ENCODE measurements at regions not wholly inside any gene's neighbourhood (a gene's known extent, or its start where the extent isn't known, plus 50 kb on each side); places are given as distances from the start of the nearest gene placed in this dataset.
"Not testable (repeated sequence)": the region's sequence is repeated elsewhere in the genome, so short reads cannot be mapped to it uniquely, and the experiment has no call there.

DNA sequence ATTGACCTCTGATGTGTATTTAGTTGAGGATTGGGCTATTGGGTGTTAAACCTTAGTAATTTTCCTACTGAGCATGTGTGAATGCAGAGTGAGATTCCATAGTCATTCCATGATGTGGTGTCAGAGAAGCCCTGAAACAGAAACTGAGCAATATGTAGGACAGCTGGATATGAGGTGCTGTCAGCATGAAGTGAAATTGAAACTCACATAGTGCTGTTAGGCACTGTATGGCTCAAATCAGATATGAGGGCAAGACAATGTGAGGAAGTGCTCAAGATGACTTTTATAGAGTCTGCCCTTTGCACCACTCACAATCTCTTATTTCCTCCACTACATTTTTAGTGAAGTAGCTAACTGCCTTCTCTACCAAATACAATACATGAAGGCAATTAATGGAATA lies 188.3 kb downstream of the SH3BGRL start:
- Mint-ChIP-seq H3K27ac (no peak overlapping the region), H3K36me3 (ENCODE audit: low read depth) (no peaks in the 10 kb centered on the region), H3K9me3 (peaks cover 69% of the 10 kb centered on the region), H3K4me1 (no peaks in the 10 kb centered on the region), H3K27me3 (ENCODE audit: low read depth, poor library complexity) (peaks cover 6% of the 10 kb centered on the region), H3K4me3 (no peak overlapping the region)
- no peak for DNase-seq
- TF ChIP-seq CTCF (IDR thresholded peaks at IDR 0.05), result no peak

DNA sequence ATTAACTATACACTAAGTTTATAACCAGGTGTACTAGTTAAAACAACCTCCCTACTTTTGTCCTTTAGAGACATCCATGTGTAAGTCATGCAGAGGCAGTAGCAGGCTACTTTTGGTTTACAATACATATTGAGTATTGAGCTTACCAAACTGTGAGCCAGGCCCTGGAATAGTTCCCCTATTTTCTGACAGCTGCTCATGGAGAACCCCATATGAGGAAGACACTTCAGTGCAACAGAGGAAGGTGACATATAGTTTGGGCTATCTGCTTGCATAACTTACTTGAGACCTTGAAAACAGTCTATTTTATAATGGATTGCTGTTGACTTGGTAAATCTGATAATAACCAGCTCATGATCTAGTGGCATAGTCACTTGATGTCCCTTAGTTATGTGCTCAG lies 190.5 kb downstream of the SH3BGRL start:
- no peak overlapping the region for H3K4me3 Mint-ChIP-seq
- peaks cover 48% of the 10 kb centered on the region for H3K9me3 Mint-ChIP-seq
- H3K36me3 Mint-ChIP-seq (ENCODE audit: low read depth), result no peaks in the 10 kb centered on the region
- TF ChIP-seq CTCF (IDR thresholded peaks at IDR 0.05), result no peak
- H3K27ac Mint-ChIP-seq, result no peak overlapping the region
- H3K27me3 Mint-ChIP-seq (ENCODE audit: low read depth, poor library complexity), result no peaks in the 10 kb centered on the region
- no peak for DNase-seq
- H3K4me1 Mint-ChIP-seq, result no peaks in the 10 kb centered on the region

- TF ChIP-seq CTCF (IDR thresholded peaks at IDR 0.05), result no peak
- DNase-seq, result no peak
- Mint-ChIP-seq H3K36me3 (ENCODE audit: low read depth) (no peaks in the 10 kb centered on the region), H3K27ac (no peak overlapping the region), H3K4me1 (peaks cover 12% of the 10 kb centered on the region), H3K4me3 (no peak overlapping the region), H3K27me3 (ENCODE audit: low read depth, poor library complexity) (no peaks in the 10 kb centered on the region), H3K9me3 (peaks cover 42% of the 10 kb centered on the region)
These were observed 203.9 kb downstream of the SH3BGRL start for GRCh38 chrX:81405781-81406180.

- no peaks in the 10 kb centered on the region for H3K27me3 Mint-ChIP-seq (ENCODE audit: low read depth, poor library complexity)
- no peaks in the 10 kb centered on the region for H3K36me3 Mint-ChIP-seq (ENCODE audit: low read depth)
- no peak overlapping the region for H3K27ac Mint-ChIP-seq
- DNase-seq, result no peak
- TF ChIP-seq CTCF (IDR thresholded peaks at IDR 0.05), result no peak
- peaks cover 39% of the 10 kb centered on the region for H3K9me3 Mint-ChIP-seq
- no peak overlapping the region for H3K4me3 Mint-ChIP-seq
- H3K4me1 Mint-ChIP-seq, result peaks cover 4% of the 10 kb centered on the region
These were observed 209.6 kb downstream of the SH3BGRL start for GRCh38 chrX:81411517-81411916.

DNA sequence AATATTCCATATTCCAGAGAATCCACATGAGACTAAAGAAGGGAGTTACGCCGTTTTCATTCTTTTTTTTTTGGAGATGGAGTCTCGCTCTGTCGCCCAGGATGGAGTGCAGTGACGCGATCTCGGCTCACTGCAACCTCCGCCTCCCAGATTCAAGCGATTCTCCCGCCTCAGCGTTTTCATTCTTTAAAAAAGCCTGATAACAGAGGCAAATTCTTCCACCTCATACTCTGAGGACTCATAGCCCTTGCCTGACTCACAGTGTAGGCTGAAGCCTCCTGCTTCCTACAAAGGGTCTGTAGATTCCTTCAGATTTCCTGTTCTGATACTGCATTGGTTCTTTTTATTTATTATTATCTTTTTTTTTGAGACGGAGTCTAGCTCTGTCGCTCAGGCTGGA lies 210.5 kb downstream of the SH3BGRL start:
- TF ChIP-seq CTCF (IDR thresholded peaks at IDR 0.05), result no peak
- H3K4me3 Mint-ChIP-seq, result no peak overlapping the region
- no peaks in the 10 kb centered on the region for H3K27me3 Mint-ChIP-seq (ENCODE audit: low read depth, poor library complexity)
- H3K36me3 Mint-ChIP-seq (ENCODE audit: low read depth), result no peaks in the 10 kb centered on the region
- no peaks in the 10 kb centered on the region for H3K4me1 Mint-ChIP-seq
- no peak for DNase-seq
- peaks cover 31% of the 10 kb centered on the region for H3K9me3 Mint-ChIP-seq
- no peak overlapping the region for H3K27ac Mint-ChIP-seq

DNA sequence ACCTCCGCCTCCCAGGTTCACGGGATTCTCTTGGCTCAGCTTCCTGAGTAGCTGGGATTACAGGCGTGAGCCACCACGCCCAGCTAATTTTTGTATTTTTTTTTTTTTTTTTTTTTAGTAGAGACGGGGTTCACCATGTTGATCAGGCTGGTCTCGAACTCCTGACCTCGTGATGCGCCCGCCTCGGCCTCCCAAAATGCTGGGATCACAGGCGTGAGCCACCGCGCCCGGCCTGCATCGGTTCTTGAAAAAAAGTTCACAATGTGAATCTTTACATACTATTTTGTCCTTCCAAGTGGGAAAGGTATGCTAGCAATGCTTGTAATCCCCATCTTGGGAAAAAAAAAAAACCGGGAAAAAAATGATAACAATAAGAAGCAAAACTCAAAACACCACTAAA lies 211.0 kb downstream of the SH3BGRL start:
- not testable (repeated sequence) for H3K27me3 Mint-ChIP-seq (ENCODE audit: low read depth, poor library complexity); H3K4me3 Mint-ChIP-seq; H3K4me1 Mint-ChIP-seq; H3K36me3 Mint-ChIP-seq (ENCODE audit: low read depth); DNase-seq; H3K27ac Mint-ChIP-seq
- peaks cover 31% of the 10 kb centered on the region for H3K9me3 Mint-ChIP-seq
